Prostate gland (tissue), 2 donors: ENCODE measurements at regions not wholly inside any gene's neighbourhood (a gene's known extent, or its start where the extent isn't known, plus 50 kb on each side); places are given as distances from the start of the nearest gene placed in this dataset.

Source experiments
- POLR2AphosphoS5 ChIP-seq: sonication (generic); formaldehyde crosslinking; IDR thresholded peaks from one replicate; pipeline ENCODE4 v1.6.1; 2017; ENCODE audit warnings: antibody characterized with exemption
- TF ChIP-seq, protein P1 (sequence below), 4 experiments: fragments of 200-600 bp in 2 of 4; fragments of 450-650 bp in 2 of 4; sonication (generic) in 2 of 4; IDR thresholded peaks; 1 replicate in 3 of 4; 2 replicates in 1 of 4; pipeline ENCODE4 v1.5.1; 2016 to 2019; ENCODE audit warnings: antibody characterized with exemption in 4 of 4, mild to moderate bottlenecking in 2 of 4, moderate library complexity in 2 of 4

DNA sequence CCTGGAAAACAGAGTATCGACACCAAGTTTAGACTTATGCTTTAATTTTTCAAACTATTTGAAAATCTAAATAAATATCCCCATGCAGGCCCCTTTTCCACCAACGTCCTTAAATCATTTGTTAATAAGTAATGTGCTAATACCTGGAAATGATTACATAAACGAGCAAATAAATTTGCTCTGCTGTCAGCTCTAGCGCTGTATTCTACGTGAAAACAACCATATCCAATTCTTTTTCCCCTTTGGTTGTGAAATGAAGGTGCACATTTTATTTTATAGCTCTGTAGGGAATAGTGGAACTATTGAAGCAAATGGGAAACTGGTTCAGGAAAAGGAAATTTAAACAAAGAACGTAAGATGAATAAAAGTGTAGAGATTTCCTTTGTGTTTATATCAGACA, 137.7 kb upstream of the ZNF608 start:
- TF ChIP-seq, protein P1, sequence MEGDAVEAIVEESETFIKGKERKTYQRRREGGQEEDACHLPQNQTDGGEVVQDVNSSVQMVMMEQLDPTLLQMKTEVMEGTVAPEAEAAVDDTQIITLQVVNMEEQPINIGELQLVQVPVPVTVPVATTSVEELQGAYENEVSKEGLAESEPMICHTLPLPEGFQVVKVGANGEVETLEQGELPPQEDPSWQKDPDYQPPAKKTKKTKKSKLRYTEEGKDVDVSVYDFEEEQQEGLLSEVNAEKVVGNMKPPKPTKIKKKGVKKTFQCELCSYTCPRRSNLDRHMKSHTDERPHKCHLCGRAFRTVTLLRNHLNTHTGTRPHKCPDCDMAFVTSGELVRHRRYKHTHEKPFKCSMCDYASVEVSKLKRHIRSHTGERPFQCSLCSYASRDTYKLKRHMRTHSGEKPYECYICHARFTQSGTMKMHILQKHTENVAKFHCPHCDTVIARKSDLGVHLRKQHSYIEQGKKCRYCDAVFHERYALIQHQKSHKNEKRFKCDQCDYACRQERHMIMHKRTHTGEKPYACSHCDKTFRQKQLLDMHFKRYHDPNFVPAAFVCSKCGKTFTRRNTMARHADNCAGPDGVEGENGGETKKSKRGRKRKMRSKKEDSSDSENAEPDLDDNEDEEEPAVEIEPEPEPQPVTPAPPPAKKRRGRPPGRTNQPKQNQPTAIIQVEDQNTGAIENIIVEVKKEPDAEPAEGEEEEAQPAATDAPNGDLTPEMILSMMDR (IDR thresholded peaks at IDR 0.05): no peak
- no peak for TF ChIP-seq POLR2AphosphoS5
